ENCODE measurements at regions not wholly inside any gene's neighbourhood (a gene's known extent, or its start where the extent isn't known, plus 50 kb on each side); places are given as distances from the start of the nearest gene placed in this dataset.

DNA sequence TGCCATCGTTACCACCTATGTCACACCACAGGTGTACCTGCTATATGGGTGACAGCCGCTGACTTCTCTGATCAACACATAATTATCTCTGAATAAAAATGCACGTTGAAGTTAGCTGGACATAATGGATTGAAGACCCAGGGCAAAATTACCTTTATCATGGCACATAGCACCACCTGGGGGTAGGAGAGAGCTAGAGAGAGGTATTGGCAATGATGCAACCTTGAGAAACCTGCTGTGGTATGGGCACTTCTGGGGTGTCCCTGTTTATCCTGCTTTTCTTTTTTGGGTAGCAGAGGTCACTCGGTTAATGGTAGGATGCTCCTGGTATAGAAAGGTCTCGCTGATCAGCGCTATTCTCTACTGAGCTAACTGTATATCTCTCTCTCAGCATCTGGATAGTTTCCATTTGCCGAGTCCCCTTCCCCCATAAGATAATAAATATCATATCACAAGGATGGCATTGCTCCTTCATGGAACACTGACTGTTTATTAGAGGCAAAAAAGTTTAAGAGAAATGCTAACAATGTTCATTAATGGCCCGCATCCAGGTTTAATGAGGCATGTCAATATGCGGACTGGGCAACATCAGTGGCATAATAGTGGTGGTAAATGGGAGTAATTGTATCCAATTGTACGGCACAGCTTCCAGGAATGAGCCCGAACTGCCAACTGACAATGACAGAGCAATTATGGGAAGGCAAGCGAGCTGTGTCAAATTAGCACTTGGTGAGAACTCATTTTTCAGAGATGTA is 323.1 kb downstream of the TFEC start:
- DNase-seq, result peak; percentile 18

DNA sequence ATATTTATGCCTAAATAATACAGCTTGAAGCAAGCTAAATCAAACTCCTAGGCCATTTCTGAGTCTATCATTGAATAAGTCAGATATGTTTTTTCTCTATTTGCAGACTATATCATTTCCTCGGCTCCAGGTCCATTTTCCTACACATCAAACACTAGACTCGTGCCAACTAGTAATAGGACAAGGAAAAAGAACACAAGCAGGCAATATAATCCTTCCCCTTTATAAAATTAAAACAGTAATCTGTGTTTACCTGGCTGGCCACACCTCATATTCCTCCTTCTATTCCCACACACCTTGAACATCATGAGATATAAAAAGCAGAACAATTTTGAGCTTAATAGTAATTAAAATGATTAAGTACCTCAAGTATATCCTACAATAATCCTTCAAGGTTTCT is 325.7 kb downstream of the TFEC start:
- DNase-seq, result no peak

DNA sequence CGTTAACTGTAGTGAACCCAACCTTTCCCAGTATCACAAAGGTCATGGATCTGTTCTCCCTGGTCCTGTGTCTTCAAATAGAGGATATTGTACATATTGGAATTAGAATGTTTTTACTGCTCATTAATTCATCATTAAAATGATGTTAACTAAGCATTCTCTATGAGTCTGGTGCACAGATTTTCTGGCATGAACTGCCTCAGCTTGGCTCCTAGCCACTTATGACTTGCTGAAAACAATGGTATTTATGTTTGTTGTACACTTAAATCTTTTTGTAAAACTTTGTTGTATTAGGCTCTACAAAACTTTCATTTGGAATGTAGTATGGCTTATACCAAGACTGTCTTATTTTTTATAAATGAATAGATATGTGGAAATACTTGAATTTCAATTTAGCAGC is 329.4 kb downstream of the TFEC start:
- no peak for DNase-seq

DNA sequence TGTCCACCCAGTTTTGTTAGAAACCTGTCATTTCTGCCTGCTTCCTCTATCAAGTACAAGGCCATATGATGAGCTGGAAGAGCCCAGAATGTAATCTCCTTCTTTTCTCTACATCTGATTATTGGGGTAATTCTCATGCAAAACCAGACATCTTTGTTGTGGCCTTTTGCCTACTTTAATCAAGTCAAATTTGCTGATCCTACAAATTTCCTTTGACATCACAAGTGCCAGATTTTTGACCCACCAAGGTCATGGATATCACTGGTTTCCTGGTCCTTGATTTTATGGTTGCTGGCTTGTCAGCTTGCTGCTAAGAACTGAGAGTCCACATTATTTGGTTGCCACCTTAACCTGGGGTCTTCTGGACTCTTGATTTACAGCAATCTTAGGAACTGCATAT is 336.1 kb downstream of the TFEC start:
- DNase-seq, result no peak

DNA sequence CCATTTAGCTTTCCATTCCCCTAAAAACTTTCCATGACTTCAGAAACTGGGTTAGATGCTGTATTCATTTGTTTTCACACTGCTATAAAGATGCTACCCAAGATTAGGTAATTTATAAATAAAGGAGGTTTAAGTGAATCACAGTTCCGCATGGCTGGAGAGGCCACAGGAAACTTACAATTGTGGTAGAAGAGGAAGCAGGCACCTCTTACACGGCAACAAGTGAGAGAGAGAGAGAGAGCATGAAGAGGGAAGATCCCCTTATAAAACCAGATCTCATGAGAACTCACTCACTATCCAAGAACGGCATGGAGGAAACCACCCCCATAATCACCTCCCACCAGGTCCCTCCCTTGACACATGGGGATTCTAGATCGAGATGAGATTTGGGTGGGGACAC is 336.8 kb downstream of the TFEC start:
- DNase-seq, result no peak

DNA sequence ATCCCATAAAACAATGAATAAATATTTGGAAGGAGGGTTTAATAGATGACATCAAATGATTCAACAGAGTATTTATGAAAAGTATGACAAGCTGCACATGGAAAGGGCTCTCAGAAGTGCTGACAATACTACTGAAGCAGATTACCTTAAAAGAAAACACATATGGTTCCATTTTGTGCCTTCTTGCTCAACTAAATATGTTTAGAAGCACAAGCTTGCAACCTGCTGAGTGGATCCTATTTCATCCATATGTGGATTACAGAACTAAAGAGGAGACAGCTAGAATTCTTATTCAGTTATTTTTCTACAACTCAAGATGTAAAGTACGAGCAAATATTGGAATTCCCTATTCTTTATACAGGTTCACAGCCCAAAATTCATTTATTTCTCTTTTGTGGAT is 340.6 kb downstream of the TFEC start:
- no peak for DNase-seq

GRCh38 chr7:115683093-115683492 is 347.5 kb downstream of the TFEC start:
- DNase-seq, result no peak

DNA sequence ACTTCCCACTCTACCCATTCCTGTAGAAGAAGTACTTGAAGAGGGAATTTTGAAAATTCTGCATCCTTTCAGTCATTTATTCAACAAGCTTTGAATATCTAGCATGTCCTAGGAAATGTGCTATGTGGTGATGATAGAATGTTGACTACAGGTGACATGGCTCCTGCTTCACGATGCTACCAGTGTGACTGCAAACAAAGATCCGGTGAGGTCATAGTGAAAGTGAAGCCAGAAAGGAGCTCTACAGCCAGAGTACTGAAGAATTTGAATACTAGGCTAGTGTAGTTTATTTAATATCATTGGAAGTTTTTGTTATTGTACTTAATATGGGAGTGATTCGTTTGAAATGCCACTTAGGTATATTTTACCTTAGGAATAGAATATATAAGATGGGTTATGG is 348.1 kb downstream of the TFEC start:
- no peak for DNase-seq

DNA sequence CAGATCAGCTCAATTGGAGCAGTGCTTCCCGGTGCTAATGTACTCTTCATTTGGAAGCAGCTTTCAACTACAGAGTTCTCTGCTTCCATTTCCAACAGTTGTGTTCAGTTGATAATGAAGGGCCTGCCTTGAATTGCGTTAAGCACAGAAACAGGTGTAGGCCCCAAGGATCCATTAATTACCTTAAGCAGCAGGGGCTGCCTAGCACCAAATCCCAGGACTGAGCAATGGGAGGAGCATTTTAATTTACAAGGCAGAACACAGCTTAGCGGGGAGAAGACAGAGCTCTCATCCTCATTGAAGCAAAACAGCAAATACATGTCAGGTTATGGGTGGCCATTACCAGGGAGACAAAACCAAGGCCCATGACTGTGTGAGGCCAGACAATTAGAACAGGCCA is 349.6 kb downstream of the TFEC start:
- DNase-seq, result no peak

- no peak for DNase-seq
These were observed 350.6 kb downstream of the TFEC start for GRCh38 chr7:115679976-115680375.

- no peak for DNase-seq
These were observed 351.1 kb downstream of the TFEC start for GRCh38 chr7:115679423-115679822.

- DNase-seq, result no peak
These were observed 352.2 kb downstream of the TFEC start for GRCh38 chr7:115678086-115678982.

GRCh38 chr7:115676707-115677106 is 353.9 kb downstream of the TFEC start:
- no peak for DNase-seq

DNA sequence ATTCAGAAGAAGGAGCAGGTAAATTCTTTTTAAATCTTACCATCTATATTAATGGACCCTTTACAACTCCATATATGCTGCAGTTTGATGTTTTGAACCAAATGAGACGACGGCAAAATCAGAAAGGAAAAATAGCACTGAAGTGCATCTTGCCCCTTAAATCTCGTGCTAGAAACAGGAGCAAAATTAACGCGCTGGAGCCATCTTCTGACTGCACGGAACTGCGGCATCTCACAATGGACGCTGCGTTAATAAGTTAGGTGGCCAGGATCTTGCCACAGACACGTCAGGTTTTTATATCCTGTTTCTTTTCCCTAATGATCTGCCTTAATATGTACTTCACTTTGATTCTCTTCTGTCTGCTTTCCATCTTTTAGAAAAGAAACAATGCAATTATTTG is 354.5 kb downstream of the TFEC start:
- peak; percentile 27 for DNase-seq

- no peak for DNase-seq
These were observed 356.0 kb downstream of the TFEC start for GRCh38 chr7:115674467-115675024.

DNA sequence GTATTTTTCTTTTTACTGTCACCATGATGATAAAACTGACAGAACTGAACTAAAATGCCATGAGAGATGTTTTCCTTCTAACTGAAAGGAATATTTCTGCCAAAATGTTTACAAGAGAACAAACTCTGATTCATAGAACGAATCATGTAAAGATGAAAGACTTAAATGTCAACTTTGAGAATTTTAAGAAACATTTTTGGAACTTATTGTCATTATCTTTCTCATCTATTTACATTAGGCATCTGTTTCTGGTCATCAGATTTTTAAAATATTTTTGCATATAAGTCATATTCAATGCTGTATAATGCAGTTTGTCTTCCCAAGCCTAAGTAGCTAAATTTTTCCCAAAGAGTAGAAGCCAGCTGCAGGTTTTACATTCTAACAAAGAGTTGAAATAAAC is 358.5 kb downstream of the TFEC start:
- DNase-seq, result no peak

GRCh38 chr7:115662676-115663075 is 367.9 kb downstream of the TFEC start:
- DNase-seq, result no peak

DNA sequence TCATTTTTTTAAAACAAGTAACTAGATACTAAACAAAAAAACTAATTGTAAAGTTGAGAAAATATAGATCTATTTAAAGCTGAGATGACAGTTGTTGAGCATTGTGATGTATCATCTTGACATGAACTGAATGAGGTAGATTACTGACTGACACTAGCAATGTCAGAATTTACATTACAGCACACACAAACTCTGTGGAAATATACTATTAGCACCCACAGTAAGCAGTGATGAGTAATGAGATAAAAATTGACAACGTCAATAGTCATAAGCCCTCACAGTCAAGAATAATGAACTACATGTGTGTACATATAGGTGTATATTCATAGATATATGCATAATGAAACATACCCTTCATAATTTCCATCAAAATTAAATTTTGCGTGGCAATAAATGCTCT is 368.4 kb downstream of the TFEC start:
- no peak for DNase-seq

DNA sequence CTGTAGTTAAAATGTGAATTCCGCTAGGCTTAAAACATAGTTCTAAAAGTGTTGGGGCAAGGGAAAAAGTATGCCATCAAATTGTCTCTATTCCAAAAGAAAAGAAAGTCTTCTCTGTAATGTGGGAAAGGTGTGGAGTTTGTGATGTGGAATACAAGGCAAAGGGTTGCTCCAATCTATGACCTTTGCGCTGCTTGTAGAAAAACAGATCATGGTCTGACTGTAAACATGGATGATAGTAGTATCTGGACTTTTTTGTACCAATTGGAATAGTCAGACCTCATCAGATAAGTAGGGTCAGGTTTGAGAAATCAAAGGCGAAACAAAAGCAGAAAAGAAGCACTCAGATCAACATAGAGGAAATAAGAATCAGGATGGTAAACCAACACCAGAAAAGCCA is 372.3 kb downstream of the TFEC start:
- DNase-seq, result no peak

DNA sequence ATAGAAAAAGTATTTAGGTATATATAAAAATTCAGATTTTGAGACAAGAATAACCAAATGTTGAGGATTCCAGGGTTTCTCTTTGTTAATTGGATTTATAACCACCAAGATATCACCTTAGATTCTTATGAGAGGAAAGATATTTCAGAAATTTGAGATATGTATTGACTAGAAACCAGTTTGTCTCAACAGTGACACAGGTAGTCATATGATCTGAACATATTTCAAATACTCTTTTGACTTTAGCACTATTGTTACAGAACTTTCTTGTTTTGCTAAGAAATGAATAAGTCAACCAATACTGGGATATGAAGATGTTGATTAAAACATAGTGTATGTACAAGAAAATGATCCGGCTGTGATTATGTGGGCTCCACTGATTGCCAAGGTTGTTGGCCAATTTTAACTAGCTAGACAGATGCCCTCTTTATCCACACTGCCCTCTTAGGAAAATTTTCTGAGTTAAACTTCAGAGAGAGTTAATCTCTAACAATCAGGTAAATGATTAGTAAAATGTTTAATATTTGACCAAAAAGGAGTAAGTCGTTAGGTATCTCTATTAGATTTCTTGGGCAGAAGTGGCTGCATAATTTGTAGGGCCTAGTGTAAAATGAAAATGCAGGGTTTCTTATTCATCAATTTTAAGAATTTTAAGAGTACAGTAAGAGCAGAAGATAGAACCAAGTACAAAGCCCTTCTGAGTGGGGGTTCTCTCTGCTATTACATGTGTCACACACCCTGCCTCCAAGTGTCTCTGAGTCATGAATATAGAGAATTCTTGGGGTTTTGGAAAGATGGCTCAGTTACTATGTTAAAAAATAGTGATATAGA is 376.0 kb downstream of the TFEC start:
- no peak for DNase-seq

GRCh38 chr7:115649429-115649828 is 381.1 kb downstream of the TFEC start:
- no peak for DNase-seq

- no peak for DNase-seq
These were observed 382.9 kb downstream of the TFEC start for GRCh38 chr7:115647712-115648111.

DNA sequence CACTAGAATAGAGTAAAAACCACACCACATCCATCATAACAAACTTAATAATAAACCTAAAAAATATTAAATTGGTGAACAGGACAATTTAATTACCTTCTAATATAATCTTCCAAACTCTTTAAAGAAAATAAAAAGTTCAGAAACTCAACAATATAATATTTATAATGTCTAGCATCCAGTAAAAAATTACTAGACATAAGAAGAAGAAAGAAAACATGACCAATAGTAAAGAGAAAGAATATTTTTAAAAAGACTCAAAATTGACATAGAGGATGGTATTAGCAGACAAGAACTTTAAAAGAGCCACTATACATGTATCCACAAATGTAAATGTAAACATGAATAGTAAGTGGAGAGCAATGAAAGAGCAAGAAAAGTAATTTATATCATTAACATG is 388.4 kb downstream of the TFEC start:
- DNase-seq, result no peak

Measured in right kidney (tissue), 1 donor.